Right lobe of liver (tissue), 4 donors: ENCODE measurements at regions not wholly inside any gene's neighbourhood (a gene's known extent, or its start where the extent isn't known, plus 50 kb on each side); places are given as distances from the start of the nearest gene placed in this dataset.

Source experiments
- CTCF ChIP-seq, 4 donors: fragments of 200-600 bp in 3 of 4; fragments of 450-650 bp in 1 of 4; IDR thresholded peaks; one replicate each; pipeline versions ENCODE4 v1.5.1 to v1.8.0; 2016 to 2022; ENCODE audit warnings: antibody characterized with exemption in 4 of 4, mild to moderate bottlenecking in 2 of 4
- POLR2A ChIP-seq: fragments of 450-650 bp; IDR thresholded peaks from one replicate; pipeline ENCODE4 v1.6.1; 2017; ENCODE audit warnings: antibody characterized with exemption, mild to moderate bottlenecking
- donor health status: DM: no; HTN: no; CAD: no.
- donor health status: DM: no; HTN: no; CAD: no.
- donor health status: DM: no; HTN: yes; CAD: no.

- no peak for TF ChIP-seq CTCF (IDR thresholded peaks at IDR 0.05)
- TF ChIP-seq POLR2A = no peak
These were observed 203.9 kb upstream of the GPR26 start for GRCh38 chr10:123462246-123462645.
